HUES48 (cell line): ENCODE measurements at regions not wholly inside any gene's neighbourhood (a gene's known extent, or its start where the extent isn't known, plus 50 kb on each side); places are given as distances from the start of the nearest gene placed in this dataset.

ENCODE experiments used
- H3K27ac ChIP-seq: one replicate; pipeline ENCODE4 v1.7.0; 2013; ENCODE audit warnings: low read depth, low read length, inconsistent platforms
- H3K27me3 ChIP-seq: 2 replicates; pipeline ENCODE4 v1.6.1; 2013; ENCODE audit warnings: mild to moderate bottlenecking, low read length; ENCODE audit not compliant: control insufficient read depth, insufficient read depth
- H3K36me3 ChIP-seq: 2 replicates; pipeline ENCODE4 v1.6.1; 2013; ENCODE audit warnings: low read length; ENCODE audit not compliant: control insufficient read depth, insufficient read depth
- H3K4me1 ChIP-seq: 2 replicates; pipeline ENCODE4 v1.6.1; 2013; ENCODE audit warnings: mild to moderate bottlenecking, low read length; ENCODE audit not compliant: control insufficient read depth, insufficient read depth
- H3K4me3 ChIP-seq: 2 replicates; pipeline ENCODE4 v1.5.1; 2013; ENCODE audit warnings: mild to moderate bottlenecking, low read depth, low read length
- H3K9ac ChIP-seq: 2 replicates; pipeline ENCODE4 v1.6.1; 2013; ENCODE audit warnings: mild to moderate bottlenecking, low read depth, low read length, moderate library complexity
- H3K9me3 ChIP-seq: 2 replicates; pipeline ENCODE4 v1.6.1; 2013; ENCODE audit warnings: low read length; ENCODE audit not compliant: control insufficient read depth, insufficient read depth

GRCh38 chr10:54880996-54881395 is 80.0 kb upstream of the PCDH15 start:
- Histone ChIP-seq H3K9ac (no peak overlapping the region), H3K36me3 (no peaks in the 10 kb centered on the region), H3K4me1 (no peaks in the 10 kb centered on the region; the same call in 1 of the 2 replicates), H3K4me3 (no peak overlapping the region), H3K9me3 (no peaks in the 10 kb centered on the region), H3K27ac (no peak overlapping the region), H3K27me3 (no peaks in the 10 kb centered on the region)

- H3K4me3 ChIP-seq = no peak overlapping the region
- no peaks in the 10 kb centered on the region for H3K36me3 ChIP-seq
- no peak overlapping the region for H3K27ac ChIP-seq
- no peak overlapping the region for H3K9ac ChIP-seq
- H3K9me3 ChIP-seq = no peaks in the 10 kb centered on the region
- no peaks in the 10 kb centered on the region for H3K27me3 ChIP-seq
- no peaks in the 10 kb centered on the region for H3K4me1 ChIP-seq
These were observed 68.0 kb upstream of the PCDH15 start for GRCh38 chr10:54869022-54869421.

DNA sequence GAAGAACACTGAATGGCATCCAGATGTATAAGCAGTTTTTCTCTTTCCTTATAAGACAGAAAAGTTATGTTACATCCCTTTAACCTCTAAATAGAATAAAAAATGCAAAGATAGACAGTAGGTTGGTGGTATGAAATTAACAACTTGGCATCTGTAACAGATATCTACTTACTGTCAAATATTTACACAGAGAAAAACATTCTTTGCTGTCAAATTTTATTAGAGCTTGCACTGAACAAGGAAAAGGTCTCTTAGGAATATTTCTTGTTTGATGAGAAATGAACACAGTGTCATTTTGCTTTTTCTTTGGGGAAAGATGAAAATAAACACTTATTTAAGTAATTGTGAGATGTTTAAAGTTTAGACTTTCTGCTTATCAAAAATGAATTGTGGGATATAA is 65.6 kb upstream of the PCDH15 start:
- H3K9me3 ChIP-seq = no peaks in the 10 kb centered on the region
- H3K9ac ChIP-seq = no peak overlapping the region
- no peaks in the 10 kb centered on the region for H3K4me1 ChIP-seq
- H3K27ac ChIP-seq = no peak overlapping the region
- no peak overlapping the region for H3K4me3 ChIP-seq
- no peaks in the 10 kb centered on the region for H3K36me3 ChIP-seq
- no peaks in the 10 kb centered on the region for H3K27me3 ChIP-seq

- H3K9me3 ChIP-seq = no peaks in the 10 kb centered on the region
- H3K9ac ChIP-seq = no peak overlapping the region
- H3K4me1 ChIP-seq = no peaks in the 10 kb centered on the region
- no peaks in the 10 kb centered on the region for H3K36me3 ChIP-seq
- H3K27ac ChIP-seq = no peak overlapping the region
- no peaks in the 10 kb centered on the region for H3K27me3 ChIP-seq
- no peak overlapping the region for H3K4me3 ChIP-seq
These were observed 53.8 kb upstream of the PCDH15 start for GRCh38 chr10:54854843-54855242.

DNA sequence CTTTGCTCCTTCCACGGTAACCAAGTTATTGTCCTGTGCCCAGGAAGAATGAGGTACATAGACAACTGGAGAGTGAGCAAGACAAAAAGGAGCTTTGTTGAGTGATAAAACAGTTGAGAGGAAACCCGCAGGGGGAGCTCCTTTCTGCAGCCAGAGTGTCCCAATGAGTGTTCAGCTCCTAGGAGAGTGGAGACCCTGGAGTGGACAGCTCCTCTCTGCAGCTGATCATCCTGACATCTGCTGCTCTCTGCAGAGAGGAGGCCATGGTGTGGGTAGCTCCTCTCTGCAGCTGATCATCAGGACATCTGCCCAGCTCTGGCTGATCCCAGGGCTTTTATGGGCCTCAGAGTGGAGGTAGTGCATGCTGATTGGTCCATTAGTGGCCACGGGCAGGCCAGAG is 53.4 kb upstream of the PCDH15 start:
- Histone ChIP-seq H3K9me3 (no peaks in the 10 kb centered on the region), H3K36me3 (no peaks in the 10 kb centered on the region), H3K27me3 (no peaks in the 10 kb centered on the region), H3K4me3 (no peak overlapping the region), H3K27ac (no peak overlapping the region), H3K4me1 (no peaks in the 10 kb centered on the region), H3K9ac (no peak overlapping the region)

DNA sequence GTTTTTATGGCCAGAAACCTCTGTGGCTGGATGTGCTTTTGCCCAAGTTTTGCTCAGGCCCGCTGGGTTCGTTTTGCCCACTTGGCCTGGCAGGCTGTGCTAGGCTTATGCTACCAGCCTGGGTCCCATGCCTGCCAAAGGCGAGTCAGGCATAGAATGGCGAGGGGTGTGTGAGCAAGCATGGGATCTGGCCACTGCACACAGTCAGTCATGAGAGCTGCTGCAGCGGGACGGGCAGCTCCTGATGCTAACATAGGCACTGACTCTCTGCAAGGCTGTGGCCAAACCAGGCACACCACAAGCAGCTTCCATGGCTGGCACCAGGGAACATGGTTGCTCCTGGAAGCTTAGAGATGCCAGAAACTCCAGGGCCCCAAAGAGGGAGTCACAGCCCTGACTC is 52.9 kb upstream of the PCDH15 start:
- Histone ChIP-seq H3K4me3 (no peak overlapping the region), H3K27me3 (no peaks in the 10 kb centered on the region), H3K9ac (no peak overlapping the region), H3K9me3 (no peaks in the 10 kb centered on the region), H3K4me1 (no peaks in the 10 kb centered on the region), H3K27ac (no peak overlapping the region), H3K36me3 (no peaks in the 10 kb centered on the region)
